ENCODE measurements at regions not wholly inside any gene's neighbourhood (a gene's known extent, or its start where the extent isn't known, plus 50 kb on each side); places are given as distances from the start of the nearest gene placed in this dataset.

GRCh38 chr5:72606525-72606924, 99.3 kb upstream of the ZNF366 start:
- H2AFZ ChIP-seq (ENCODE audit: control insufficient read depth, low read length), result peak overlapping the region; percentile 60
- H3K4me3 ChIP-seq (ENCODE audit: control insufficient read depth in 2 of 3, extremely low read depth in 1 of 3, insufficient read depth in 2 of 3, low read depth in 1 of 3, low read length in 3 of 3), result no peak overlapping the region
- peak overlapping the region; percentile 54 for H3K4me2 ChIP-seq (ENCODE audit: control insufficient read depth, extremely low read depth, insufficient read depth, low read depth, low read length)
- no peaks in the 10 kb centered on the region for H3K27me3 ChIP-seq (ENCODE audit: control insufficient read depth, extremely low read depth, insufficient read depth, low read length)
- H3K4me1 ChIP-seq (ENCODE audit: control insufficient read depth, extremely low read depth, insufficient read depth, low read length), result peaks cover 27% of the 10 kb centered on the region
- no peak overlapping the region for H3K27ac ChIP-seq (ENCODE audit: control insufficient read depth, insufficient read depth, low read length)
- H3K36me3 ChIP-seq (ENCODE audit: control insufficient read depth in 2 of 2, extremely low read depth in 1 of 2, insufficient read depth in 2 of 2, low read length in 2 of 2), result no peaks in the 10 kb centered on the region
- H3K9me3 ChIP-seq (ENCODE audit: control insufficient read depth, low read depth, low read length), result no peaks in the 10 kb centered on the region
- no peak for TF ChIP-seq CTCF (optimal IDR thresholded peaks at IDR 0.05 in 1 of 3, IDR thresholded peaks at IDR 0.05 in 1 of 3, conservative IDR thresholded peaks at IDR 0.05 in 1 of 3; ENCODE audit: extremely low read depth in 1 of 3, insufficient read depth in 2 of 3, low read length in 3 of 3)
- TF ChIP-seq EZH2 (IDR thresholded peaks at IDR 0.05; ENCODE audit: low read length), result no peak
- H4K20me1 ChIP-seq (ENCODE audit: control insufficient read depth, extremely low read depth, insufficient read depth, low read length), result no peaks in the 10 kb centered on the region
- FAIRE-seq (peak; percentile 75), DNase-seq (ENCODE audit: low read depth, low spot score) (peak; percentile 38)
- H3K9me1 ChIP-seq (ENCODE audit: control insufficient read depth, extremely low read depth, insufficient read depth, low read length), result no peaks in the 10 kb centered on the region
- H3K9ac ChIP-seq (ENCODE audit: control insufficient read depth, extremely low read depth, insufficient read depth, low read length), result no peak overlapping the region
- dilution Hi-C loops (cut with MboI; ENCODE audit: extremely low pct_ligation_motif_present, low sequenced_read_pairs), result no loop called here
- no peaks in the 10 kb centered on the region for H3K79me2 ChIP-seq (ENCODE audit: control insufficient read depth, insufficient read depth, low read length)

DNA sequence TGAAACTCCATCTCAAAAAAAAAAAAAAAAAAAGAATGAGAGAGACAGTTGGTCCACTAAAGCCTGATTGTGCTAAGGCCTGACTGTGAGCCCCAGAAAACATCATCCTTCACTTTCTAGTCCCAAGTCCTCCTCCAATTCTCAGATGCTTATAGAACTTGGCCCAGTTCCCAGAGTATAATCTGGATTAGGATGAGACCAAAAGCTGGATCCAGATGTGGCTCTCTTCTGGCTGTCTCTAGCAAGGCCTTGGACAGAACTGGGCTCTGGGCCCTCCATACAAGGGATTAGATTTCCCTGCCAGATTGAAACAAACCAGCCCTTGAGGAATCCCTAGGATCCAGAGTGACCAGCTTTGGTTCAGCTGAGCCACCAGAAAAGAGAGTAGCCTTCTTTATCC, 98.4 kb upstream of the ZNF366 start:
- no peak overlapping the region for H3K4me3 ChIP-seq (ENCODE audit: control insufficient read depth in 2 of 3, extremely low read depth in 1 of 3, insufficient read depth in 2 of 3, low read depth in 1 of 3, low read length in 3 of 3)
- H2AFZ ChIP-seq (ENCODE audit: control insufficient read depth, low read length), result no peak overlapping the region
- H3K9me1 ChIP-seq (ENCODE audit: control insufficient read depth, extremely low read depth, insufficient read depth, low read length), result no peaks in the 10 kb centered on the region
- H3K27ac ChIP-seq (ENCODE audit: control insufficient read depth, insufficient read depth, low read length), result no peak overlapping the region
- H3K36me3 ChIP-seq (ENCODE audit: control insufficient read depth in 2 of 2, extremely low read depth in 1 of 2, insufficient read depth in 2 of 2, low read length in 2 of 2), result no peaks in the 10 kb centered on the region
- dilution Hi-C loops (cut with MboI; ENCODE audit: extremely low pct_ligation_motif_present, low sequenced_read_pairs), result no loop called here
- DNase-seq (ENCODE audit: low read depth, low spot score) (no peak), FAIRE-seq (peak; percentile 13)
- H4K20me1 ChIP-seq (ENCODE audit: control insufficient read depth, extremely low read depth, insufficient read depth, low read length), result no peaks in the 10 kb centered on the region
- no peak overlapping the region for H3K4me2 ChIP-seq (ENCODE audit: control insufficient read depth, extremely low read depth, insufficient read depth, low read depth, low read length)
- H3K9ac ChIP-seq (ENCODE audit: control insufficient read depth, extremely low read depth, insufficient read depth, low read length), result no peak overlapping the region
- TF ChIP-seq EZH2 (IDR thresholded peaks at IDR 0.05; ENCODE audit: low read length) (no peak), CTCF (optimal IDR thresholded peaks at IDR 0.05 in 1 of 3, IDR thresholded peaks at IDR 0.05 in 1 of 3, conservative IDR thresholded peaks at IDR 0.05 in 1 of 3; ENCODE audit: extremely low read depth in 1 of 3, insufficient read depth in 2 of 3, low read length in 3 of 3) (no peak)
- no peaks in the 10 kb centered on the region for H3K27me3 ChIP-seq (ENCODE audit: control insufficient read depth, extremely low read depth, insufficient read depth, low read length)
- no peaks in the 10 kb centered on the region for H3K9me3 ChIP-seq (ENCODE audit: control insufficient read depth, low read depth, low read length)
- H3K4me1 ChIP-seq (ENCODE audit: control insufficient read depth, extremely low read depth, insufficient read depth, low read length), result peaks cover 33% of the 10 kb centered on the region
- H3K79me2 ChIP-seq (ENCODE audit: control insufficient read depth, insufficient read depth, low read length), result no peaks in the 10 kb centered on the region
